ENCODE measurements at regions not wholly inside any gene's neighbourhood (a gene's known extent, or its start where the extent isn't known, plus 50 kb on each side); places are given as distances from the start of the nearest gene placed in this dataset.

DNA sequence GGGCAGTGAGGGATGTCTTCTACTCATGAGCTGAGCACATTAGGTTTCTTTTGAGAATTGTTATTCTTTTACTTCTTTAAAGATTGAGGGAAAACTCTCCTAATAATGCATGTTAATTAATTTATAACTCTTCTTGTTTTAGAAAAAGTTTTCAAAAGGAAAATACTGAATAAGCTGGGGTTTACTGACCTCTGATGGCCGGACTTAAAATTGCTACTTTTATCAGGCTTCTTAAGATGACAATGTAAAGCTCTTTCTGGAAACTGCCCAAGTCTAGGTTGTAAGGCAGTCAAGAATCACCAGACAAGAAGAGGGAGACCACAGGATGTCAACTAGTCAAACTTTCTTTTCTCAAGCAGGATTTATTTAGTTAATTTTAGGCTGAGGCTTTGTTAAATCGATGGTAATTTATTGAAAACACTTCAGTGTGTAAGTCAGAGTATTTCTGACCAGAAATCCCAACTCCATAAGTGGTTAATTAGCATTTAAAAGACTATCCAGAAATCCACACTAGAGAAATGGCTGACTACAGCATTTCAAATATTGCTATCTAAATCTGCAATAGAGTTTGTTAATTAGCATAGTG lies 82.1 kb downstream of the AVPR1A start:
- no peak for TF ChIP-seq JUND (IDR thresholded peaks at IDR 0.05)
- TF ChIP-seq POLR2AphosphoS5 (IDR thresholded peaks at IDR 0.05; ENCODE audit: low read depth, low read length) = no peak
- TF ChIP-seq, protein P1, sequence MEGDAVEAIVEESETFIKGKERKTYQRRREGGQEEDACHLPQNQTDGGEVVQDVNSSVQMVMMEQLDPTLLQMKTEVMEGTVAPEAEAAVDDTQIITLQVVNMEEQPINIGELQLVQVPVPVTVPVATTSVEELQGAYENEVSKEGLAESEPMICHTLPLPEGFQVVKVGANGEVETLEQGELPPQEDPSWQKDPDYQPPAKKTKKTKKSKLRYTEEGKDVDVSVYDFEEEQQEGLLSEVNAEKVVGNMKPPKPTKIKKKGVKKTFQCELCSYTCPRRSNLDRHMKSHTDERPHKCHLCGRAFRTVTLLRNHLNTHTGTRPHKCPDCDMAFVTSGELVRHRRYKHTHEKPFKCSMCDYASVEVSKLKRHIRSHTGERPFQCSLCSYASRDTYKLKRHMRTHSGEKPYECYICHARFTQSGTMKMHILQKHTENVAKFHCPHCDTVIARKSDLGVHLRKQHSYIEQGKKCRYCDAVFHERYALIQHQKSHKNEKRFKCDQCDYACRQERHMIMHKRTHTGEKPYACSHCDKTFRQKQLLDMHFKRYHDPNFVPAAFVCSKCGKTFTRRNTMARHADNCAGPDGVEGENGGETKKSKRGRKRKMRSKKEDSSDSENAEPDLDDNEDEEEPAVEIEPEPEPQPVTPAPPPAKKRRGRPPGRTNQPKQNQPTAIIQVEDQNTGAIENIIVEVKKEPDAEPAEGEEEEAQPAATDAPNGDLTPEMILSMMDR (IDR thresholded peaks at IDR 0.05) = peak; percentile 74

All from SK-N-SH (cell line).